GM12892 (cell line): ENCODE measurements at regions not wholly inside any gene's neighbourhood (a gene's known extent, or its start where the extent isn't known, plus 50 kb on each side); places are given as distances from the start of the nearest gene placed in this dataset.

Source experiments
- POLR2A ChIP-seq: IDR thresholded peaks from 2 replicates; pipeline ENCODE4 v1.6.1; 2011; ENCODE audit warnings: low read depth, low read length, control low read depth
- POLR2AphosphoS5 ChIP-seq: IDR thresholded peaks from 2 replicates; pipeline ENCODE4 v1.6.1; 2011; ENCODE audit warnings: low read depth, low read length, control low read depth
- TAF1 ChIP-seq: IDR thresholded peaks from 2 replicates; pipeline ENCODE4 v1.6.1; 2011; ENCODE audit warnings: low read depth, mild to moderate bottlenecking, control low read depth, low read length, borderline replicate concordance

DNA sequence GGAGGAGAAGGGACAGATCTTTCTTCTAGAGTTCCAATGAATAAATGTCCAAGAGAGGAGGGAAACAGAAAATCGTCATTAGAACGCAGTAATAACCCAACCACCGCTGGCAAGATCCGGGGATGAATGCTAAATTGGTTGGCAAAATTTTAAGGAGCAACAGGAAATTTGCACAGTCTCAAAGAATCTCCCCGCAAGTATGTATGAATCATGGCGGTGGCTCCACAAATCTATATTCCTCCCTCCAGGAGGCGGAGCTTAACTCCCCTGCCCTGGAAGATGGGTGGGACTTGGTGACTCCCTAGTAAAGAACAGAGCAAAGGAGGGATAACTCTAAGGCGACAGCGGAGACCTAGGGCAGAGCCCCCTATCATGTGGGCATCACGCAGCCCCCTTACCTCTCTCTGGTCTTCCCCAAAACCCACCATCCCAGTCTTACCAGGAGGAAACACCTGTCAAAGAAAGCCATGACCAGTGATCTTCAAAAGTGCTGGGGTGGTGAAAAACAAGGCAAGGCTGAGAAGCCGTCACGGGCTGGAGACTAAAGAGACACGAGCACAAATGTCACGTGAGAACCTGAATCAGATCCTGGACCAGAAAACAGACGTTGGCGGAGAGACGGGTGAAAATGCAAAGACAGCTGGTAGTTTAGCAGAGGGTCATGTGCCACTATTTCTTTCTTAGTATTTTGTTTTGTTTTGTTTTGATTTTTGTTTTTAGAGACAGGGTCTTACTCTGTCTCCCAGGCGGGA is 125.8 kb downstream of the NCOR2 start:
- no peak for TF ChIP-seq POLR2AphosphoS5
- no peak for TF ChIP-seq POLR2A
- no peak for TF ChIP-seq TAF1
